IMR-90 (cell line): ENCODE measurements at regions not wholly inside any gene's neighbourhood (a gene's known extent, or its start where the extent isn't known, plus 50 kb on each side); places are given as distances from the start of the nearest gene placed in this dataset.

Experiments used
- ATAC-seq: fragments of 200-7000 bp; cut with Tn5 transposase; 2 replicates; pipeline ENCODE4 v1.9.1; 2020; ENCODE audit warnings: low read depth, mild to moderate bottlenecking, moderate library complexity
- BruUV-seq: library from RNA; stranded (reverse); fragments of 400-500 nt; replicated peaks from 2 replicates; lab custom pipeline; 2021; lab: Mats Ljungman, UMichigan
- CTCF ChIA-PET: fragments of 300-600 bp; formaldehyde crosslinking; extraction: SDS; loops from one replicate; lab custom pipeline; 2021; ENCODE audit warnings: antibody characterized with exemption; lab: Yijun Ruan, JAX
- POLR2A ChIA-PET: fragments of 300-600 bp; sonication (Branson Sonifier 250); formaldehyde crosslinking; loops from one replicate; lab custom pipeline; 2022; ENCODE audit warnings: antibody characterized with exemption; ENCODE audit not compliant: unreplicated experiment; lab: Charles Lee
- DNase-seq: peaks from one replicate; pipeline ENCODE4 v3.0.0; 2013
- H2AFZ ChIP-seq: replicated peaks from 2 replicates; pipeline ENCODE3; 2013; ENCODE audit warnings: low read length, mild to moderate bottlenecking; ENCODE audit not compliant: poor library complexity
- H2AK5ac ChIP-seq: 2 replicates; pipeline ENCODE4 v1.6.1; 2013; ENCODE audit warnings: low read depth, low read length, inconsistent platforms
- H2AK9ac ChIP-seq: replicated peaks from 2 replicates; pipeline ENCODE3; 2013; ENCODE audit warnings: mild to moderate bottlenecking, low read depth, low read length, moderate library complexity; ENCODE audit not compliant: poor library complexity
- H2BK120ac ChIP-seq: 2 replicates; pipeline ENCODE4 v1.6.1; 2013; ENCODE audit warnings: low read depth, low read length, inconsistent platforms
- H2BK15ac ChIP-seq: 3 replicates; pipeline ENCODE4 v1.6.1; 2013; ENCODE audit warnings: low read depth, low read length, inconsistent platforms
- H2BK20ac ChIP-seq: 2 replicates; pipeline ENCODE4 v1.6.1; 2013; ENCODE audit warnings: low read depth, mild to moderate bottlenecking, inconsistent platforms, low read length, moderate library complexity
- H2BK5ac ChIP-seq: 2 replicates; pipeline ENCODE4 v1.6.1; 2013; ENCODE audit warnings: mild to moderate bottlenecking, low read depth, low read length, inconsistent platforms; ENCODE audit not compliant: poor library complexity, severe bottlenecking
- H3K14ac ChIP-seq: replicated peaks from 2 replicates; pipeline ENCODE4 v1.6.1; 2013; ENCODE audit warnings: low read depth, low read length, inconsistent platforms
- H3K18ac ChIP-seq: 2 replicates; pipeline ENCODE4 v1.6.1; 2013; ENCODE audit warnings: low read depth, low read length, control low read depth
- H3K23ac ChIP-seq: 2 replicates; pipeline ENCODE4 v1.6.1; 2013; ENCODE audit warnings: low read depth, low read length, inconsistent platforms
- H3K27ac ChIP-seq: 2 replicates; pipeline ENCODE4 v1.5.1; 2013; ENCODE audit warnings: mild to moderate bottlenecking, control low read depth, low read length; ENCODE audit not compliant: insufficient read depth
- H3K27me3 ChIP-seq: 2 replicates; pipeline ENCODE4 v1.6.1; 2013; ENCODE audit warnings: low read length; ENCODE audit not compliant: control insufficient read depth, insufficient read depth
- H3K36me3 ChIP-seq: 2 replicates; pipeline ENCODE4 v1.6.1; 2013; ENCODE audit warnings: low read length, mixed read lengths; ENCODE audit not compliant: control insufficient read depth, insufficient read depth
- H3K4ac ChIP-seq: 2 replicates; pipeline ENCODE4 v1.6.1; 2013; ENCODE audit warnings: low read depth, low read length, inconsistent platforms
- H3K4me1 ChIP-seq: 2 replicates; pipeline ENCODE4 v1.6.1; 2013; ENCODE audit warnings: low read length, mixed read lengths; ENCODE audit not compliant: control insufficient read depth, insufficient read depth
- H3K4me2 ChIP-seq: 2 replicates; pipeline ENCODE4 v1.6.1; 2013; ENCODE audit warnings: low read depth, mild to moderate bottlenecking, control low read depth, low read length, moderate library complexity
- H3K4me3 ChIP-seq: 2 replicates; pipeline ENCODE4 v1.5.1; 2013; ENCODE audit warnings: low read depth, mild to moderate bottlenecking, control low read depth, low read length, moderate library complexity; ENCODE audit not compliant: insufficient read depth
- H3K56ac ChIP-seq: 2 replicates; pipeline ENCODE4 v1.6.1; 2013; ENCODE audit warnings: low read length, inconsistent platforms; ENCODE audit not compliant: insufficient read depth; ENCODE audit errors: extremely low read depth
- H3K79me1 ChIP-seq, 2 experiments: 2 replicates each; pipeline ENCODE4 v1.6.1; 2013; ENCODE audit warnings: low read length in 2 of 2, inconsistent platforms in 1 of 2, low read depth in 1 of 2
- H3K9ac ChIP-seq: 2 replicates; pipeline ENCODE4 v1.6.1; 2013; ENCODE audit warnings: low read depth, low read length, control low read depth
- H3K9me1 ChIP-seq: 2 replicates; pipeline ENCODE4 v1.6.1; 2013; ENCODE audit warnings: low read length, inconsistent platforms; ENCODE audit not compliant: insufficient read depth
- H3K9me3 ChIP-seq: 2 replicates; pipeline ENCODE4 v1.6.1; 2013; ENCODE audit warnings: low read length; ENCODE audit not compliant: control insufficient read depth, insufficient read depth
- H4K20me1 ChIP-seq: 2 replicates; pipeline ENCODE4 v1.6.1; 2013; ENCODE audit warnings: low read length, inconsistent platforms; ENCODE audit not compliant: insufficient read depth
- H4K5ac ChIP-seq: 2 replicates; pipeline ENCODE4 v1.6.1; 2013; ENCODE audit warnings: mild to moderate bottlenecking, low read depth, low read length, control low read depth
- H4K8ac ChIP-seq, 2 experiments: 2 replicates each; pipeline ENCODE4 v1.6.1; 2013; ENCODE audit warnings: low read depth in 2 of 2, low read length in 2 of 2, control low read depth in 1 of 2, inconsistent platforms in 1 of 2
- H4K91ac ChIP-seq: 2 replicates; pipeline ENCODE4 v1.6.1; 2013; ENCODE audit warnings: low read depth, low read length, inconsistent platforms; ENCODE audit not compliant: insufficient read depth
- CHD1 ChIP-seq: IDR thresholded peaks from 2 replicates; pipeline ENCODE4 v1.6.1; 2012; ENCODE audit warnings: low read depth, low read length, improper control_type of control experiment
- FOS ChIP-seq: fragments of 150-350 bp; IDR thresholded peaks from 2 replicates; pipeline ENCODE4 v1.6.1; 2016; ENCODE audit warnings: low read depth, low read length
- MXI1 ChIP-seq: IDR thresholded peaks from 2 replicates; pipeline ENCODE4 v1.6.1; 2012; ENCODE audit warnings: low read depth, mild to moderate bottlenecking, low read length, moderate library complexity, borderline replicate concordance
- NFE2L2 ChIP-seq: fragments of 150-350 bp; IDR thresholded peaks from 2 replicates; pipeline ENCODE4 v1.6.1; 2016; ENCODE audit warnings: low read depth, mild to moderate bottlenecking, low read length
- RAD21 ChIP-seq: IDR thresholded peaks from 2 replicates; pipeline ENCODE4 v1.6.1; 2012; ENCODE audit warnings: low read length, improper control_type of control experiment
- WGBS, 2 experiments: methylation state at CpG; one replicate each; pipeline versions ENCODE4 v1.1.5 to v1.1.7; 2013; ENCODE audit warnings: missing lambda C conversion rate in 2 of 2; ENCODE audit not compliant: insufficient read length in 1 of 2; ENCODE audit errors: extremely low coverage in 2 of 2; 5-methylcytosine and 5-hydroxymethylcytosine counted together
- dilution Hi-C: fragments of 300-500 bp; cut with HindIII; formaldehyde crosslinking; loops from one replicate; pipeline ENCODE4 v1.14.3; 2018; ENCODE audit warnings: low sequenced_read_pairs; ENCODE audit not compliant: unreplicated experiment
- in situ Hi-C: fragments of 300-500 bp; cut with MboI; formaldehyde crosslinking; loops from 3 replicates; pipeline ENCODE4 v1.14.3; 2019; ENCODE audit warnings: low sequenced_read_pairs, inconsistent platforms, mixed read lengths
- intact Hi-C: fragments of 100-400 bp; cut with micrococcal nuclease; formaldehyde crosslinking; loops from 2 replicates; pipeline ENCODE4 v1.10.0; 2022
- TF ChIP-seq, protein P1 (sequence below): fragments of 150-350 bp; IDR thresholded peaks from 2 replicates; pipeline ENCODE4 v1.6.1; 2016; ENCODE audit warnings: low read depth, mild to moderate bottlenecking, low read length, moderate library complexity, borderline replicate concordance

- Histone ChIP-seq H3K27ac (no peak overlapping the region), H2BK20ac (no peak overlapping the region), H2AK9ac (no peak overlapping the region), H4K20me1 (no peaks in the 10 kb centered on the region), H4K8ac (no peak overlapping the region), H3K14ac (no peak overlapping the region), H4K91ac (no peak overlapping the region), H3K23ac (no peak overlapping the region), H3K9ac (no peak overlapping the region), H3K4me3 (no peak overlapping the region), H2AK5ac (no peak overlapping the region), H2AFZ (no peak overlapping the region), H3K56ac (no peak overlapping the region), H3K27me3 (no peaks in the 10 kb centered on the region), H3K79me1 (no peaks in the 10 kb centered on the region), H2BK120ac (no peak overlapping the region), H2BK5ac (no peak overlapping the region), H3K9me1 (no peaks in the 10 kb centered on the region), H4K5ac (no peak overlapping the region), H3K4ac (no peak overlapping the region), H3K18ac (no peak overlapping the region), H3K4me2 (no peak overlapping the region), H2BK15ac (no peak overlapping the region), H3K36me3 (no peaks in the 10 kb centered on the region), H3K4me1 (no peaks in the 10 kb centered on the region), H3K9me3 (no peaks in the 10 kb centered on the region)
- dilution Hi-C loops (no loop called here), intact Hi-C loops (no loop called here), in situ Hi-C loops (no loop called here)
- ATAC-seq (no peak), DNase-seq (no peak)
- ChIA-PET CTCF (no interaction called here), POLR2A (interaction anchor here (0.6 kb wide), 1 partner anchor 15 kb away, joined by 3 read pairs; no protein-coding TSS in a partner anchor)
- WGBS, 2 experiments = no CpG with 5 or more reads among the region's 2 CpGs
- no peak for TF ChIP-seq FOS
- TF ChIP-seq, protein P1, sequence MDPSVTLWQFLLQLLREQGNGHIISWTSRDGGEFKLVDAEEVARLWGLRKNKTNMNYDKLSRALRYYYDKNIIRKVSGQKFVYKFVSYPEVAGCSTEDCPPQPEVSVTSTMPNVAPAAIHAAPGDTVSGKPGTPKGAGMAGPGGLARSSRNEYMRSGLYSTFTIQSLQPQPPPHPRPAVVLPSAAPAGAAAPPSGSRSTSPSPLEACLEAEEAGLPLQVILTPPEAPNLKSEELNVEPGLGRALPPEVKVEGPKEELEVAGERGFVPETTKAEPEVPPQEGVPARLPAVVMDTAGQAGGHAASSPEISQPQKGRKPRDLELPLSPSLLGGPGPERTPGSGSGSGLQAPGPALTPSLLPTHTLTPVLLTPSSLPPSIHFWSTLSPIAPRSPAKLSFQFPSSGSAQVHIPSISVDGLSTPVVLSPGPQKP = no peak
- no peak for TF ChIP-seq MXI1
- no peak for TF ChIP-seq RAD21
- no peak for TF ChIP-seq CHD1
- no peak for TF ChIP-seq NFE2L2
- no TSS peak for BruUV-seq
Measured at GRCh38 chr7:42727451-42727850, 184.4 kb downstream of the C7orf25 start.
